Cerebellar cortex (tissue), 1 donor: ENCODE measurements at regions not wholly inside any gene's neighbourhood (a gene's known extent, or its start where the extent isn't known, plus 50 kb on each side); places are given as distances from the start of the nearest gene placed in this dataset.
"Not testable (repeated sequence)": the region's sequence is repeated elsewhere in the genome, so short reads cannot be mapped to it uniquely, and the experiment has no call there.

ENCODE experiments used
- DNase-seq: peaks from one replicate; pipeline ENCODE4 v3.0.0-alpha.2; 2015; ENCODE audit warnings: low spot score

- DNase-seq, result no peak
Measured at GRCh38 chr16:26386096-26386495, 680.6 kb upstream of the C16orf82 start.

- no peak for DNase-seq
Measured at GRCh38 chr16:26391833-26392232, 674.9 kb upstream of the C16orf82 start.

- DNase-seq, result no peak
Measured at GRCh38 chr16:26394409-26394808, 672.3 kb upstream of the C16orf82 start.

- DNase-seq, result no peak
Measured at GRCh38 chr16:26395700-26396099, 671.0 kb upstream of the C16orf82 start.

- no peak for DNase-seq
Measured at GRCh38 chr16:26396511-26397235, 670.1 kb upstream of the C16orf82 start.

- no peak for DNase-seq
Measured at GRCh38 chr16:26413780-26414179, 652.9 kb upstream of the C16orf82 start.

- DNase-seq, result not testable (repeated sequence)
Measured at GRCh38 chr16:26419458-26419857, 647.3 kb upstream of the C16orf82 start.

- DNase-seq, result no peak
Measured at GRCh38 chr16:26430618-26431017, 636.1 kb upstream of the C16orf82 start.

GRCh38 chr16:26433807-26434206 lies 632.9 kb upstream of the C16orf82 start:
- no peak for DNase-seq

GRCh38 chr16:26441178-26441577 lies 625.5 kb upstream of the C16orf82 start:
- DNase-seq, result no peak

GRCh38 chr16:26442321-26442720 lies 624.4 kb upstream of the C16orf82 start:
- DNase-seq, result no peak

GRCh38 chr16:26447570-26447969 lies 619.2 kb upstream of the C16orf82 start:
- no peak for DNase-seq

- no peak for DNase-seq
Measured at GRCh38 chr16:26453215-26453614, 613.5 kb upstream of the C16orf82 start.

- DNase-seq, result no peak
Measured at GRCh38 chr16:26454102-26454501, 612.6 kb upstream of the C16orf82 start.

GRCh38 chr16:26456074-26456473 lies 610.7 kb upstream of the C16orf82 start:
- no peak for DNase-seq

GRCh38 chr16:26457095-26457494 lies 609.6 kb upstream of the C16orf82 start:
- DNase-seq, result no peak

- no peak for DNase-seq
Measured at GRCh38 chr16:26457882-26458281, 608.8 kb upstream of the C16orf82 start.

GRCh38 chr16:26464576-26465266 lies 602.0 kb upstream of the C16orf82 start:
- DNase-seq, result no peak

- not testable (repeated sequence) for DNase-seq
Measured at GRCh38 chr16:26474405-26474804, 592.3 kb upstream of the C16orf82 start.

GRCh38 chr16:26475596-26475995 lies 591.1 kb upstream of the C16orf82 start:
- no peak for DNase-seq

- DNase-seq, result no peak
Measured at GRCh38 chr16:26491101-26491670, 575.5 kb upstream of the C16orf82 start.

- DNase-seq, result no peak
Measured at GRCh38 chr16:26491962-26492361, 574.8 kb upstream of the C16orf82 start.

- DNase-seq, result no peak
Measured at GRCh38 chr16:26493751-26494150, 573.0 kb upstream of the C16orf82 start.
